ENCODE measurements at regions not wholly inside any gene's neighbourhood (a gene's known extent, or its start where the extent isn't known, plus 50 kb on each side); places are given as distances from the start of the nearest gene placed in this dataset.

DNA sequence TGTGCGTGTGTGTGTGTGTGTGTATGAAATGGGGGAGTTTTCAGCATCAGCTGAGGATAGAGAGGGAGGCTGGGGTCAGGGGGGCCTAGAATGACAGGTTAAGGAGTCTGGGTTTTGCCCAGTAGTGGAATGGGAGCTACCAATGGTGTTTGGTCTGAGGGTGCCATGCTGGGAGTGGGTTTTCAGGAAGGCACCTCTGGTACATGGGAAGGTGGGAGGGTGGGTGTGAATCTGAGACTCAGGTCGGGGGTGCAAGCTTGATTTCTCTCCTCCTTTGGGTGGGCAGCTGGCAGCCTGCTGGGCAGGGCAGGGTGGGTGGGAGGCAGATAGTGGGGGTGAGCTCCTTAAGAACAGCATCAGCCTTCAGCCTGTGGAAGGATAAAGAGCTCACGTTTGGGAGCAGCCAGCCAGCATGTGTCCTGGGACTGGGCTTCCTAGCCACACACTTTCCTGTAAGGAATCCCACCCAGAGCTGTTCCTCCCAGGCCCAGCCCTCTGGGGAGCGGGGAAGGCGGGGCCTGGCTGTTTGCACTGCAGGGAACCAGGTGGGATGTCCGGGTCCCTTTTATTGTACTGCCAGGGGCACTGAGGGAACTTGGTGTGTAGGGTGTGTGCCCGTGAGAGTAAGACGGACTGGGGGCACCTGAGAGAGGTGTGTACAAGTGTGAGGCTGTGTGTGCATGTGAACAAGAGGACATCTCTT, 152.8 kb downstream of the FOXD2 start:
- Histone ChIP-seq H3K9me1 (ENCODE audit: control insufficient read depth, extremely low read depth, insufficient read depth, low read length) (no peaks in the 10 kb centered on the region), H4K20me1 (ENCODE audit: control insufficient read depth, extremely low read depth, insufficient read depth, low read length) (no peaks in the 10 kb centered on the region), H3K36me3 (ENCODE audit: control insufficient read depth in 2 of 2, extremely low read depth in 1 of 2, insufficient read depth in 2 of 2, low read length in 2 of 2) (no peaks in the 10 kb centered on the region), H3K4me2 (ENCODE audit: control insufficient read depth, extremely low read depth, insufficient read depth, low read depth, low read length) (no peak overlapping the region), H3K27ac (ENCODE audit: control insufficient read depth, insufficient read depth, low read length) (no peak overlapping the region), H2AFZ (ENCODE audit: control insufficient read depth, low read length) (no peak overlapping the region), H3K9ac (ENCODE audit: control insufficient read depth, extremely low read depth, insufficient read depth, low read length) (no peak overlapping the region), H3K4me1 (ENCODE audit: control insufficient read depth, extremely low read depth, insufficient read depth, low read length) (no peaks in the 10 kb centered on the region), H3K27me3 (ENCODE audit: control insufficient read depth, extremely low read depth, insufficient read depth, low read length) (peaks cover 43% of the 10 kb centered on the region), H3K79me2 (ENCODE audit: control insufficient read depth, insufficient read depth, low read length) (no peaks in the 10 kb centered on the region), H3K9me3 (ENCODE audit: control insufficient read depth, low read depth, low read length) (no peaks in the 10 kb centered on the region), H3K4me3 (ENCODE audit: control insufficient read depth in 2 of 3, extremely low read depth in 1 of 3, insufficient read depth in 2 of 3, low read depth in 1 of 3, low read length in 3 of 3) (no peak overlapping the region)
- dilution Hi-C loops (cut with MboI; ENCODE audit: extremely low pct_ligation_motif_present, low sequenced_read_pairs), result no loop called here
- no peak for DNase-seq (ENCODE audit: low read depth, low spot score)
- FAIRE-seq, result no peak
- no peak for TF ChIP-seq EZH2 (IDR thresholded peaks at IDR 0.05; ENCODE audit: low read length)
- TF ChIP-seq, protein P1, sequence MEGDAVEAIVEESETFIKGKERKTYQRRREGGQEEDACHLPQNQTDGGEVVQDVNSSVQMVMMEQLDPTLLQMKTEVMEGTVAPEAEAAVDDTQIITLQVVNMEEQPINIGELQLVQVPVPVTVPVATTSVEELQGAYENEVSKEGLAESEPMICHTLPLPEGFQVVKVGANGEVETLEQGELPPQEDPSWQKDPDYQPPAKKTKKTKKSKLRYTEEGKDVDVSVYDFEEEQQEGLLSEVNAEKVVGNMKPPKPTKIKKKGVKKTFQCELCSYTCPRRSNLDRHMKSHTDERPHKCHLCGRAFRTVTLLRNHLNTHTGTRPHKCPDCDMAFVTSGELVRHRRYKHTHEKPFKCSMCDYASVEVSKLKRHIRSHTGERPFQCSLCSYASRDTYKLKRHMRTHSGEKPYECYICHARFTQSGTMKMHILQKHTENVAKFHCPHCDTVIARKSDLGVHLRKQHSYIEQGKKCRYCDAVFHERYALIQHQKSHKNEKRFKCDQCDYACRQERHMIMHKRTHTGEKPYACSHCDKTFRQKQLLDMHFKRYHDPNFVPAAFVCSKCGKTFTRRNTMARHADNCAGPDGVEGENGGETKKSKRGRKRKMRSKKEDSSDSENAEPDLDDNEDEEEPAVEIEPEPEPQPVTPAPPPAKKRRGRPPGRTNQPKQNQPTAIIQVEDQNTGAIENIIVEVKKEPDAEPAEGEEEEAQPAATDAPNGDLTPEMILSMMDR (optimal IDR thresholded peaks at IDR 0.05 in 1 of 3, IDR thresholded peaks at IDR 0.05 in 1 of 3, conservative IDR thresholded peaks at IDR 0.05 in 1 of 3; ENCODE audit: extremely low read depth in 1 of 3, insufficient read depth in 2 of 3, low read length in 3 of 3), result no peak

- Histone ChIP-seq H3K27me3 (ENCODE audit: control insufficient read depth, extremely low read depth, insufficient read depth, low read length) (peaks cover 43% of the 10 kb centered on the region), H4K20me1 (ENCODE audit: control insufficient read depth, extremely low read depth, insufficient read depth, low read length) (no peaks in the 10 kb centered on the region), H3K9me1 (ENCODE audit: control insufficient read depth, extremely low read depth, insufficient read depth, low read length) (no peaks in the 10 kb centered on the region), H3K4me2 (ENCODE audit: control insufficient read depth, extremely low read depth, insufficient read depth, low read depth, low read length) (no peak overlapping the region), H3K4me1 (ENCODE audit: control insufficient read depth, extremely low read depth, insufficient read depth, low read length) (no peaks in the 10 kb centered on the region), H3K4me3 (ENCODE audit: control insufficient read depth in 2 of 3, extremely low read depth in 1 of 3, insufficient read depth in 2 of 3, low read depth in 1 of 3, low read length in 3 of 3) (no peak overlapping the region), H2AFZ (ENCODE audit: control insufficient read depth, low read length) (no peak overlapping the region), H3K27ac (ENCODE audit: control insufficient read depth, insufficient read depth, low read length) (no peak overlapping the region), H3K36me3 (ENCODE audit: control insufficient read depth in 2 of 2, extremely low read depth in 1 of 2, insufficient read depth in 2 of 2, low read length in 2 of 2) (no peaks in the 10 kb centered on the region), H3K79me2 (ENCODE audit: control insufficient read depth, insufficient read depth, low read length) (no peaks in the 10 kb centered on the region), H3K9ac (ENCODE audit: control insufficient read depth, extremely low read depth, insufficient read depth, low read length) (no peak overlapping the region), H3K9me3 (ENCODE audit: control insufficient read depth, low read depth, low read length) (no peaks in the 10 kb centered on the region)
- no peak for DNase-seq (ENCODE audit: low read depth, low spot score)
- TF ChIP-seq EZH2 (IDR thresholded peaks at IDR 0.05; ENCODE audit: low read length), result no peak
- TF ChIP-seq, protein P1 (optimal IDR thresholded peaks at IDR 0.05 in 1 of 3, IDR thresholded peaks at IDR 0.05 in 1 of 3, conservative IDR thresholded peaks at IDR 0.05 in 1 of 3; ENCODE audit: extremely low read depth in 1 of 3, insufficient read depth in 2 of 3, low read length in 3 of 3), result no peak
- dilution Hi-C loops (cut with MboI; ENCODE audit: extremely low pct_ligation_motif_present, low sequenced_read_pairs), result no loop called here
- FAIRE-seq, result no peak
Observed at GRCh38 chr1:47591801-47592200, 154.0 kb downstream of the FOXD2 start.
